Colon (tissue), 2 donors: ENCODE measurements at regions not wholly inside any gene's neighbourhood (a gene's known extent, or its start where the extent isn't known, plus 50 kb on each side); places are given as distances from the start of the nearest gene placed in this dataset.

ENCODE experiments used
- FAIRE-seq: peaks from 2 replicates; lab custom pipeline; 2012; peaks lifted over from hg19 to GRCh38; lab: Jason Lieb, UNC
- donor health status: control.
- donor health status: control.

DNA sequence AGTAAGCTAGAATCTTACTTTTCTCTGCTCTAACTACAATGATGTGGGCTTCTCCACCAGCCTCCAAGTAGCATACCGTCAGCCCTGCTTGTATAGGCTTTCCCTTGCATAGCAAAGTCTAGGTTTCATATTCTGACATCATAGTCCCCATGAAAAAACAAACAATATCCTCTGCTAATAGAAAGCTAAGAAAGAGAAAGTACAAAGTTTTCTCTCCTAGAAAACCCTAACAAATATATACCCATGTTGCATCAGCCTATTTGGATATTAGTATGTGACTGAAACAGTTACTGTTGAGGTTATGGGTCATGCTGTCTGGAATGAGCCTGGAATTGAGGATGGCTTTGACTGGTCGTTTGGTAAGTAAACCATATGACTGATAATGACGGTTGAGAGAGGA lies 1696.0 kb downstream of the MAT2B start:
- no peak for FAIRE-seq

DNA sequence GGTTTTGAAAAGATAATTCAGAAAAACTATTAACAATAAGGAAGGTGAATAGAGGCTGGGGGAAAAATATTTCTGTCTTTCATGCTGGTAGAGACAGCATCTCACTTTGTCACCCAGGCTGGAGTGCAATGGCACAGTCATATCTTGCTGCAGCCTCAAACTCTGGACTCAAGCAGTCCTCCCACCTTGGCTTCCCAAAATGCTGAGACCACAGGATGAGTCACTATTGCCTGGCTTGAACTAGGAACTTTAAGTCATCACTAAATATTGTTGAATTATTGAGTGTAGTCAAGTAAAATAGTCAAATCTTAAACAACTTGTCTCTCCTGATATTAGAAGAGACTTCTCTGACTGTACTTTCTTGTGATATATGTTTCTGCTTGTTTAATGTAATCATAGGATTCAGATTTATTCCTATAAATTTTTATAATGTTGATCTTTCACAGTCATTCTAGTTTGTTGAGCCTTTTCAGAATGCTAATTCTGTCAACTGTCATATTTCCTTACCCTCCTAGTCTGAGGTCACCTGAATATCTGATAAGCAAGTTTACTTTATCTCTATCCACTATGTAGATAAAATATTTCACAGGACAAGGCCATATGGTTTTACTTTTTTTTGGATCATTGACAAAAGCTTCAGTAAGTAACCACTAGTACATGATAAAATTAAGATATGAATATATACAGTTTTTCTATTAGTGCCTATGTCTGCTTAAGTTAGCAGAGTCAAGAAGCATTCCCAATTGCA lies 1696.5 kb downstream of the MAT2B start:
- FAIRE-seq: no peak

DNA sequence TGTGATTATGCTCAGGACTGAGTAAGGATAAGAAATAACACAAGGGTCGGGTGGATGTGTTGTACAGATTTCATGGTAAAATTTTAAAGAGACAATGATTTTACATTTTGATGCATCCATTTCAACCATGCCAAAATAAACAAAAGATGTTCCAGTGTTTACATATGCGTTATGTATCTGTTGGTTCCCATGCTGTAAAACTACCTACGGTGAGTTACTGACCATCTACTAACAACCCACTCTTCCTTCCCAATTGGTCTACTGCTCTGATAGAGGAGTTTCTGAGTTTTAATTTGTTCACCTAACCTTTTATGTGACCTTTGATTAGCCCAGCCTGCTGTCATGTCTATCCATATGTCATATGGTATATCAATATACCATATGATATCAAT lies 1697.1 kb downstream of the MAT2B start:
- no peak for FAIRE-seq

DNA sequence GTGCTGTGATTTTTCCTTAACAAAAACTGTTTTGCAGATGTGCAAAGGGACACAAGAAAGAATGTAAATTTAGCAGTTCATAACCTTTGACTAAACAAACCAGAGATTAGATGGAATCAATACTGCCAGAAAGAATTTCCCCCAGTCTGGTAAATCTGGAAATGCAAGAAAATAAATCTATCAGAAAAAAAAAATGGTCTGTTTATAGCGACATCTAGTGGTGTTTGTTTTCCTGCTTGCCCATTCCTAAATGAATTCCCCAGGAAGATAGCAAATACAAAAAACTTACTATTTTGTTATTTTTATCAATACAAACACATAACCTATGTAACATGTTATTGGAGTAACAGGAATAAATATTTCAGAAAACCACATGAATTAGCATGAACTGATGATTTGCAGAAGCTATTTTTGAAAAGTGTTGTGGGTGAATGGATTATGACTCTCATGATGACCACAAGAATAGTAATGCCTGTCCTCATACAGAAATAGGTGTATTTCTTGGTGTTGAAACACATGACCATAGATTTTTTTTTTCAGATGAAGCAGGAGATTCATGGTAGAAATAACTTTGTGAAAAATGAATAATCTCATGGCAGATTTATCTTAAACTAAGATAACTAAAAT lies 1703.8 kb downstream of the MAT2B start:
- FAIRE-seq: peak; percentile 53

DNA sequence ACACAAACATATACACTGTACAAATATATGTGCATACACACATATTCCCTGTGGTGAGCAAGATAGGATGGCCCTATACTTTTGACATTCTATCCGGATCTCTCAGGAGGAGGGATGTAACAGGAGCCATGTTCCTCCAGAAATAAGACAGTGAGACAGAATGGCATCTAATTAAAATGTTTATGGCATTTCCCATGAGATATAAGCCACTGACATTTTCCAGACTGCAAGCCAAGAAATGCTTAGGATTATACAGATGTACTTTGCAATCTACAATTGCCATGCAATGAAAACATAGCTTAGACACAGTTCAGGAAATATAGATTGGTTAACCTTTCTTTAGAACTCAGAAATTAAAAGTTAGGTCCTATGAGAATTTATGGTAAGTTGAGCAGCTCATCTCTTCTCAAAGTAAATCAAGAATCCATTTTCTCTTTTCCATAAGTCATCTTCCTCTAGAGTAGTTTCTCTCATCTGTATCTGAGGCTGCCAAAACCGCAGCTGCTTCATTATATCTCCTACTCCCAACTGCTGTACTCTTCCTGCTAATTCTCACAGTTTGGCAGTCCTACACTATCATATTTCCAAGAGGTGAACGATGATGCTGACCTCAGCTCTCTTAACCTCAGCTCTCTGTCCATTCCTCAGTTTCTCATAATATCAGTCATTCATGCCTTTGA lies 1719.1 kb downstream of the MAT2B start:
- no peak for FAIRE-seq

DNA sequence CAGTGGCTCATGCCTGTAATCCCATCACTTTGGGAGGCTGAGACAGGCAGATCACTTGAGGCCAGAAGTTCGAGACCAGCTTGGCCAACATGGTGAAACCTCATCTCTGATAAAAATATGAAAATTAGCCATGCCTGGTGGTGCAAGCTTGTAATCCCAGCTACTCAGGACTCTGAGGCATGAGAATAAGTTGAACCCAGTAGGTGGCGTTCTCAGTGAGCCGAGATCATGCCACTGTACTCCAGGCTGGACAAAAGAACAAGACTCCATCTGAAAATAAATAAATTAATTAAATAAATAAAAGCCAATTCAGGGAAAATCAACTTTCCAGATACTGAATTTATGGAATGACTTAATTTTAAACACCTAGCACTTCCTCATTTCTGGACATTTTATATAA lies 1722.1 kb downstream of the MAT2B start:
- FAIRE-seq: no peak

DNA sequence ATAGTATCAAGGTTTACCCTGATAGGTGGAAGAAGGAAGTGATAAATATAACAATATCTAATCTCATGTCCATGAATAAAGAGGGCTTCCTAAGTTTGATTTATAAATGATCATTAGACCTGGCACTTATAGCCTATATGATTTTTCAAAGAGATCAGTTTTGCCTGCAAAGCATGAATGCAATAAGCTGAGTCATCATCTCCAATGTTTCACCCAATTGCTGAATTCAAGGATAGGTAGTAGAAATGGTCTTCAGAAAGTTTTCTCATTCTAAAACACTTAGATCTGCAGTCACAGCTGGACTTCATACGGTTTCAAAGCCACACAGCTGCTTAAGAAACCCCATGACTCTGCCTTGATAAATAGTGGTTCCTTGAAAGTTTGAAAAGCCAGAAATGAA lies 1722.8 kb downstream of the MAT2B start:
- FAIRE-seq: no peak

DNA sequence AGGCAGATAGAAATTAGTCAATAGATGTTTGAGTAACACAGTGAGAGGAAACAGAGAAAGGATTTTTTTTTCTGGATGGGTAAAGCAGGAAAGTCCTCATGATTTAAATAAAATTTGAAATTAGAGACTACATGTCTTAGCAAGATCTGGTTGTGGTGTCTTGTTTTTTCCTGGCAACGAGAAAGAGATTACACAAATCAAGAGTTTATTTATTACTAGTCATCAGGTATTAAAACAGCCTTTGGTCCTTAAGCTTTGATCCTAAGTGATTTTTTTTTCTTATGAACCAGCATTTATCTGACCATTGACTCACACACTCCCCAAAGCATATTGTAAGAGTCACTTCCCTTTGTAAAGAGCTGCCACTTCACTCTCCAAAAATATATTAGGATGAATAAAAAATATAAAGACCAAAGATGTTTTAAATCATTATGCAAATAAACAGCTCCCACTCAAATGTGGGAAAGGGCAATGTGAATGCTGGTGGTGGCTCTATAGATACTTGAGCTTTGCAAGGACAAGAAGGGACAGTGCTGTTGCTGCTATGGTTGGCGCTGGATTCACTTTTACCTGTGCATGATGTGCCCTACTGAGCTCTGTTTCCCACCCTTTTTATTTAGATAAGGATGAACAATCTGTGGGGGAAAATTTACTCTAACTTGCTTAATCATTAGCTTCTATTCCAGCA lies 1726.5 kb downstream of the MAT2B start:
- FAIRE-seq: no peak

DNA sequence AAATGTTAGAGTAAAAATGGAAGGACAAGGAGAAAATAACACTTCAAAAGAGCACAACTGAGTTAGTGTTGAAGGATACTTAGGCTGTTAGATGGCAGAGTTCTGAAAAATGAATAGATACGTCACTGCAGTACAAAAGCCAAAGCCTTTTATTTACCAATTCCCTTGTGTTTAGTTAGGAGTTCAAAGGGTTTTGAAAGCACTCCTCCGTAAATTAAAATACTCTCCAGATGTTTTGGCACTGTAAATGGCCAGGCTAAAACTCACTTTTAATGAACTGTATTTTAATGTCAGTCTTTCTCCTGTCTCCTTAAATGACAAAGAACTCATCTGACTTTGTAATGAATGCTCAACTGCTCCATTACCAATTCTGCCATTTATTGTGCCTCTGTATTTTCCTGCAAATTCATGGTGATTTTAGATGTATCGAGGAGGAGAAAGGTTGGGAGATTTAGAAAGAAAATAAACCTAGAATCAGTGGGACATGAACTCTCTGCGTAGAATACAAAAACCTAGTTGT lies 1727.2 kb downstream of the MAT2B start:
- FAIRE-seq: no peak

DNA sequence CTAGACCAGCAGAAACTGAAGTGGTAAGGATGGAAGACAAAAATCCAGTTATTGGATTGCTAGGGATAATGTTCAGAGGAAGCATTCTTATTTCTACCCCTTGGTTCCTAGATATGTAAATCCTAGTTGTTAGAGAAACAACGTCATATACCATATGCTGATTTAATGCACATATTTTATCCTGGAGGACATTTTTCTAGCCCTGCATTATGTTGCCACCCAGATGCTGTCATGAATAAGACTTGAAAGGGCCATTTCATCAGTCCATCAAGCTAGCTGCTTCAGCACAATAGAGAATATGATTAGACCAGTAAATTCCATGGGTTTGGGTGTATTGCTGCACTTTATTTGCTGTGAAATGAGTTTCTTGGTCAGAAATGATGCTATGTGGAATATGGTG lies 1736.4 kb downstream of the MAT2B start:
- no peak for FAIRE-seq

DNA sequence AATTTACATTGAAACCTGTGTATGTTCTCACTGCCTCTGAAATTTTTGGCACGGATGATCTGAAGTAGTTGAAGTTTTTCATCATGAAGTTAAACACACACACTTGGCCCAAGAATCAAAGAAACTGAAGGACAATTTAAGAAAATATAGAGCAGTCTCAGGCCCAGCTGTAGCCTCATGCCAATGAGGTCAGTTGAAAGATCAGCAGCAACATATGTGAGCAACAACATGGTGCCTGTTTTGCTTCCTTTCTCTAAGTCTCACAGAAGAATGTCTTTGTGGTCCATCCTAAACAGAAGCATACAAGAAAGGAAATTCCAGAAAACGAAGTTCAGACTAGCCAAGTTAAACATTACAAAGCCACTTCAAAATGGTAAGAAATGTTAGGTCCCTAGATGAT lies 1737.2 kb downstream of the MAT2B start:
- no peak for FAIRE-seq

DNA sequence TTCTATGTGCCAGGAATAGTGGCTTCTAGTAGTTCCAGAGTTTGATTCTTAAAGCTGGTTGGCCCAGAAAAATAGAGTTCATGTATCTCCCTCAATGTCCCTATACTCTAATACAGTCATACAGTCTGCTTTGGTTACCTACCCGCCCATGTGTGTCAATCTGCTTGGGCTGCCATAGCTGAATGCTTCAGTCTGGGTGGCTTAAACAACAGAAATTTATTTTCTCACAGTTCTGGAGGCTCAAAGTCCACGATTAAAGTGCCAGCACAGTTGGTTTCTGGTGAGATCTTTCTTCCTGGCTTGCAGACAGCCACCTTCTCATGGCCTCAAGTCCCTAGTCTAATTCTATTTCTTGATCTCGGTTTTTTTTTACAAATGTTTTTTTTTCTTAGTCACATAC lies 1739.0 kb downstream of the MAT2B start:
- FAIRE-seq: no peak

DNA sequence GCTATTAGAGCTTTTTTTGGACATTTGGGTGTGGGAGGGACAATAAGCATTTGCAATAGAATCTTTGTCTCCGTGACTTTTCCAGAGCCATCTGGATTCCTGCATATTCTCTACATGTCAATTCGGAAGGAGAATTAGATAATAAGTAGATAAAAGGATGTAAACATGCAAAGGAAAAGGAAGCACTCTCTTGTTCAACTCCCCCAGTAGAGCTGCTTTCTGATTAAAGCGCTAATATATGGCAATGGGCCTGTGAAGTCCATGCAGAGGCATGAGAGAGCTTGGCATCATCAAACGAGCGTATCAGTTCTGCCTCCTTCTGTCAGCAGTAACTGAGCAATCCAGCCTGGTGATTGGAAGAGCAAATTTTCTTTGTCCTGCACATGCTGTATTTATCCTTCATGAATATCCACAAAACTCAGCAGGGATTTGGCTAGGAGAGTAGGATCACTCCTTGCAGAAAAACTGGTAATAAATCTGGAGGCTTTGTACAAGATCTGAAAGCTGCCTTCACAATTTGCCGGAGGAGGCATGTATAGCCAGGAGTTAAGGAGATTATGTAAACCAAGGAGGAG lies 1752.9 kb downstream of the MAT2B start:
- FAIRE-seq: no peak

DNA sequence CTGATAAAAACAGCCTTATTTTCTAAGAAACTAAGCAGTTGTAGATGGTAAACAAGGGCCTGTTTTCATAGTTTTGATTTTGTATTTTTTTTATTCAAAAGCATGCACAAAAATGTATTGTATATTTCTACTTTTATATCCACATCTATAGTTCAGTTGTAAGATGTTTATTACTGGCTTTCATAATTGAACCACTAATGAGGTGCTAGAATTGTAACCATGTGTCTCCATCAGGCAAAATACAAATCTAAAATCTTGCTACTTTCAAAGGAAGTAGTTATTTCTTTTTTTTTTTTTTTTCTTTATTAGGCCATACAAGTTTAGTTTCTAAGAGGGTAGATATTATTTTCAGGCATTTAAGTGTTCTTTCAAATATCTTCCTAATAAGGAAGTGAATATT lies 1755.0 kb downstream of the MAT2B start:
- FAIRE-seq: no peak

DNA sequence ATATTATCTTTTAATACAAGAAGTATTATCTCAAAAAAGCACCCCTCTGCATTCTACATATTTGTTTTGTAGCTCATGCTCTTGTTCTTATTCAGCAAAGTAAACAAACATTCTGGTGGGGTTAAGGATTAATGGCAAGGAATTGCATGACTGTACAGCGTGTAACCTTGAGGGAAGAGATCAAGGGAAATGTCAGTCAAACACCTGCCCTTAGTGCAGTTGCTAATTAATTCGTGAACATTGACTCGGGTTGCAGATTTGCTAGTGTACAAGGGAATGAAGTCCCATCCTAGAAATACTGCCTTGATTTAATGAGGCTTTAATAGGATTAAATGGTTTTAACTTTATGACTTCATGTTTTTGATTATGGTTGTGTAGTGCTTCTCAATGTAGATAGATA lies 1758.1 kb downstream of the MAT2B start:
- no peak for FAIRE-seq

DNA sequence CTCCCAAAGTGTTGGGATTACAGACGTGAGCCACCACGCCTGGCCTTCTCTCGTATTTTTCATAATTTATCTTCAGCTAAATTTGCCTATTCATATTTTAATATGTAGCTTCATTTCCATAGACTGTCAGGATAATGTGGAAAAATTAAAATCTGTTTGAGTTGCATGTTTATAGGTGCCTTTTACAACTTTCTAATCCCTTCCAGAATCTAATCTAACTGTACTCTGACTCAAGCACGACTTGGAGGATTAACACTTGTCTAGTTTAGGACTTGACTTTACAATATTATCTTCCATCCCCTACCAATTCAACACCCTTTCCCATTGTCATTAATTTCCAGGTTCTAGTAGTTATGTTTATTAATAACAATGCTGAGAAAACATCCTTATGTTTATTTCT lies 1761.5 kb downstream of the MAT2B start:
- no peak for FAIRE-seq

DNA sequence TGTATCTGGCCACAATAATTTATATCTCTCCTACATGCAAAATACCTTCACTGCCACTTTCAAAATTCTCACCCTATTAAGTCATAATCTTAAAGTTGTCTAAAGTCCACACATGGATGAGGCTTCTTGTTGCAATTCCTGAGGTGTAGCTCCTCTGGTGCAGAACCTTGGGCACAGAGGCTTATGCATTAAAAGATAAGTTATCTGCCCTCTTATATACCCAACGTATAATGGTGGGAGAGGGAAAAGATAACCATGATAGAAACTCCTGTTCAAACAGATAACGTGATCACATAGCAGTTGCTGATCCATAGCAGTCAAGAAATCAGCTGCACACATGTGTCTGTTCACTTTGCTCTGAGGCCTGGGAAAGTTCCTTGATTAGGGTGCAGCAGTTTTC lies 1767.0 kb downstream of the MAT2B start:
- FAIRE-seq: no peak

DNA sequence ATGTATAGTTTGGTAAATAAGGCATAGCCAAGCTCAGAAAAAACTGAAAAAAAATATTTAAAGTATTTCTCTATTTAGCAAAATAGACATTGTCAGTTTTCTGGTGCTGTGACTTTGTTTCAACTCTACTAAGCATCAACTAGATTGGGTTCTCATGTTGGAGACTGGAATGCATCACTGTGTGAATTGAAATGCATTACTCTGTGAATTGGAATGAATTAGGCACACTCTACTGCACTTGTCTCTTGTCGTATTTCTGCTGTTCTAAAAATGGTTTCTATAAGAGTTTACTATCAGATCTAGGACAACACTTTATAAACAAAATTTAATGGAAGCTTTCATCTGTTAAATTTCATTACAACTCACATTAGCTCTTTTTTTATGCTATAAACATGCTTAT lies 1772.2 kb downstream of the MAT2B start:
- FAIRE-seq: no peak

DNA sequence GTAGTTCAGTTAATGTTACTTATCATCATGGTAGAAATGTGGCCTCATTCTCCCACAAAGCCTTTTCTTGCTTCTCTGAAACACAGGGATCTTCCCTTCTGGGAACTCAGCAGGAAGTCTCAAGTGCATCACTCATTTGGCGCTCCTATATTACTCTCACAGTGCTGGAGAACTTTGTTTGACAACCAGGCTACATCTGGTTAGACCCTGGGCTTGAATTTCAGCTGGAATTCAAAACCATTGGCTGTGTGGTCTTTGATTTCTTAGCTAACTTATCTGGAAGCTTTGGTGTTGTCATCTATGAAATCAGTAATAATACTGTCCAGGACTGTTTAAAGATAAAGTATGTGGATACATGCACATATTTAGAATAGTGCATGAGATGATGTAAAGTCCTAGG lies 1777.1 kb downstream of the MAT2B start:
- FAIRE-seq: no peak

DNA sequence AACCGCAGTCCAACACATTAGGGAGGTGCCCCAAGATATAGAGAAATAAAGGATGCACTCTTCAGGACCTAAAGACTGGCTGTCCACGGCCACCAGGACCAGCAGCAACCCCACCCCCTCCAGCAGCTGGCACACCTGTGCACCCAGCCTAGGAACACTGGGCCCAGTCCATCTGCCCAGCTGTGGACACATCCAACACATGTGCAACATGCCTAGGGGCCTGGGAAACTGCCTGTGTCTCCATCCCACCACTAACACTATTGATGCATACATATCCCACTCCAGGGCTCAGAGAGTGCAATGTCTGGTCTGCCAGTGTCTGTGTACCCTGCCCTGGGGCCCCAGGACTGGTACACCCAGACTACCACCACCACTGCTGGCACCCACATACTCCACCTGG lies 1781.3 kb downstream of the MAT2B start:
- no peak for FAIRE-seq

DNA sequence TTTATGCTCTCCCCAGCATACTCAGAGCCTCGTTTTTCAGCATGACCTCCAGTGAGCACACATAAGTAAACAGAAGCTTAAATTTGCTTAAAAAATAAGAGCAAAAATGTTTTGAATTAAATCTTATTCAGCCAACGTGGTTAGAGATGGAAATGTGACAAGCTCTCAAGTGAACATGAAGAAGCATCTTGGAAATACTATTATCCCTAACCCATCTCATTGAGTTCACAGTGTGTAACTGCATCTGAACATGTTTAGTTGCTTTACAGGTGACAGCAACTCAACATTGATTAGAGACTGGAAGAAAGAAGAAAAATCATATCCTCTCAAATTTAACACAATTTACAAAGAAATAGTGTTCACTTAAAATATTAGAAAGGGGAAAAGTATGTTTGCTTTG lies 1785.1 kb downstream of the MAT2B start:
- FAIRE-seq: no peak

DNA sequence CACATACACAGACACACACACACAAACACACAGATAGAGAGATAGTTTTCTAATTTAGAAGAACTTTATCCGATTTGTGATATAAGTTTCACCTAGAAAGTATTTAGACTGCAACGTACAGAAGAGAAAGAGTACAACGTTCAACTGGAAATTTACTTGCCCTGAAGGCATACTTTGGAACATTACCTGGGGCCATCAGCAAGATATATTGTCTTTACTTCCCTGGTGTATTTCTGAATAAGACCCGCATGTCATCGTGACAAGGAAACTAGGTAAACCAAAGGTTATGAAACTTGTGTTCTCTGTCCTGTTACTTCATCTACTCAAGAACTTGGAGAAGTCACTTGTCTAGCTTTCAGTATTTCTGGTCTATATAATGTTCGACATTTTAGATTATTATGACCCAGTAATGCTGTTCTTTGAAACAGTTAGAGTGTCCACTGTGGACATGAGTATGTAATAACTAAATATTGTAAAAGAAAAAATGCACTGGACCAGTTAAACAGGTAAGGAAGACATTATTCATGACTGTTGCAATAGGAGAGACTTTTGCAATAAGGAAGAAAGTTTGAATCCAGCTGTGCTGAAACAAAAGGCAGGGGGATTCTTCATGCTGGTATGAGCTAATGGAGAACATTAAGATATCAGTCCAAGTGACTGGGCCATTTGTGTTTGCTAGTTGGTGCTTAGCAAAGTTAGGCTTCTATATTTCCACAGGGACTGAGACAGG lies 1791.1 kb downstream of the MAT2B start:
- FAIRE-seq: no peak
